Panc1 (cell line): ENCODE measurements at regions not wholly inside any gene's neighbourhood (a gene's known extent, or its start where the extent isn't known, plus 50 kb on each side); places are given as distances from the start of the nearest gene placed in this dataset.

Experiments
- ATAC-seq: fragments of 200-7000 bp; cut with Tn5 transposase; 2 replicates; pipeline ENCODE4 v1.9.1; 2020; ENCODE audit warnings: mild to moderate bottlenecking, moderate library complexity
- BruUV-seq: library from RNA; stranded (reverse); fragments of 400-500 nt; replicated peaks from 2 replicates; lab custom pipeline; 2021; lab: Mats Ljungman, UMichigan
- CTCF ChIA-PET: fragments of 300-600 bp; sonication (Branson Sonifier 250); formaldehyde crosslinking; loops from one replicate; lab custom pipeline; 2022; ENCODE audit warnings: antibody characterized with exemption; lab: Charles Lee
- POLR2A ChIA-PET: fragments of 300-600 bp; sonication (Branson Sonifier 250); formaldehyde crosslinking; loops from one replicate; lab custom pipeline; 2022; ENCODE audit warnings: antibody characterized with exemption; lab: Charles Lee
- DNase-seq: peaks from one replicate; pipeline ENCODE4 v3.0.0-alpha.2; 2010; ENCODE audit warnings: low read depth, low spot score
- H3K27ac ChIP-seq: 2 replicates; pipeline ENCODE4 v1.5.1; 2011; ENCODE audit warnings: mild to moderate bottlenecking, low read length, inconsistent platforms
- H3K27me3 ChIP-seq: fragments of 200-500 bp; sonication (Bioruptor generic); 2 replicates; pipeline ENCODE4 v1.6.0; 2014; ENCODE audit warnings: low read length, inconsistent platforms; ENCODE audit not compliant: control insufficient read depth, insufficient read depth
- H3K36me3 ChIP-seq: fragments of 200-500 bp; sonication (Bioruptor generic); 2 replicates; pipeline ENCODE4 v1.5.1; 2014; ENCODE audit warnings: inconsistent platforms, mild to moderate bottlenecking, low read length, moderate library complexity; ENCODE audit not compliant: control insufficient read depth, insufficient read depth
- H3K4me1 ChIP-seq: 2 replicates; pipeline ENCODE4 v1.5.1; 2011; ENCODE audit warnings: inconsistent platforms, mild to moderate bottlenecking, low read length, moderate library complexity; ENCODE audit not compliant: control insufficient read depth, insufficient read depth
- H3K4me3 ChIP-seq, 2 experiments: 2 replicates each; pipeline ENCODE4 v1.5.1; 2011 to 2012; ENCODE audit warnings: low read depth in 2 of 2, low read length in 2 of 2, mild to moderate bottlenecking in 2 of 2, inconsistent platforms in 1 of 2, moderate library complexity in 1 of 2
- H3K9me3 ChIP-seq: fragments of 200-500 bp; sonication (Bioruptor generic); 2 replicates; pipeline ENCODE4 v1.5.1; 2014; ENCODE audit warnings: low read depth, mild to moderate bottlenecking, inconsistent platforms, low read length, moderate library complexity; ENCODE audit not compliant: control insufficient read depth, insufficient read depth
- POLR2AphosphoS5 ChIP-seq: IDR thresholded peaks from 2 replicates; pipeline ENCODE4 v1.6.1; 2012; ENCODE audit warnings: mild to moderate bottlenecking, low read depth, low read length, moderate library complexity
- SIN3A ChIP-seq: IDR thresholded peaks from 2 replicates; pipeline ENCODE4 v1.6.1; 2012; ENCODE audit warnings: low read depth, mild to moderate bottlenecking, low read length, moderate library complexity, borderline replicate concordance; ENCODE audit not compliant: insufficient read depth
- TCF7L2 ChIP-seq: IDR thresholded peaks from 2 replicates; pipeline ENCODE4 v1.6.1; 2011; ENCODE audit warnings: mild to moderate bottlenecking, low read depth, low read length, inconsistent platforms
- in situ Hi-C: cut with HindIII; loops from 2 replicates; pipeline ENCODE4 v1.10.0; 2016; ENCODE audit warnings: low sequenced_read_pairs, low pct_unique_long_range_greater_than_20kb
- intact Hi-C: fragments of 100-400 bp; cut with micrococcal nuclease; formaldehyde crosslinking; loops from one replicate; pipeline ENCODE4 v1.10.0; 2022; ENCODE audit not compliant: unreplicated experiment
- TF ChIP-seq, protein P1 (sequence below): fragments of 450-650 bp; IDR thresholded peaks from 2 replicates; pipeline ENCODE4 v1.5.1; 2017; ENCODE audit warnings: mild to moderate bottlenecking
- TF ChIP-seq, protein P2 (sequence below), 2 experiments: IDR thresholded peaks; 2 replicates each; pipeline ENCODE4 v1.6.1; 2011 to 2012; ENCODE audit warnings: low read depth in 2 of 2, control low read depth in 1 of 2, low read length in 1 of 2, mild to moderate bottlenecking in 1 of 2, moderate library complexity in 1 of 2; ENCODE audit not compliant: insufficient read depth in 1 of 2

DNA sequence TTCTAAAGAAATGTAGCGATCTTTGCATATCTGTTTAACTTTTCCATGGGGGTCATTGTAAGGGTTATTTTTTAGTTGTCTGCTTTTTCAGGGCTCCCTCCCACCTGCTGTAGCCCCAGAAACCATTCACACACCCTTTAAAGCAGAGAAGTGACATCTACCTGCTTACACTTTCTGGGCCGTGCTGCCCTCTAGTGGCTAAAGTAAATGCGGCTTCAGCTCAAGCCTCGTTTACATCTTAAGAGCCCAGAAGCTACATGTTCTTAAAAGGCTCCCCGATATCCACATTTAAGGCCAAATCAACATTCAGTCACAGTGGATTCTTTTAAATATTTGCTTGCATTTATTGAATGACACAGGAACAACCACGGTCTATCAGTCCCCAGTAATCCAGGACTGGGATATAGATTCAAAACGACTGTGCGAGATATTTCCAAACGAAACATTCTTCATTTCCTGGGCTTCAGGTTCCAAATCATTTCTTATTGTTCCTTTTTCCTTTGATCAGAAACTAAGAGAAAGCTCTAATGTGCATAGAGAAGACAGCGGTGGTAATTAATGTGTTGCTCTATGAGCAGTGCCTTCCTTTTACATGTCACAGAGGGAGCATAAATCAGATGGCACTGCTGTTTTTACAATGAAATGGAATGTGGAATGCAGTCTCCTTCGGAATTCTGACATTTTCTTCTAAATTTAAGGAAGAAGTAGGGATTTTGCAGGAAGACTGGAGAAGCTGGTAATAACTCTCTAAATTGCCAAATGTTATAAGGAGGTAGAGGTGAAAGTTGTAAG lies 119.9 kb downstream of the RASGEF1B start:
- intact Hi-C loops: loop anchor here (1.0 to 5.0 kb wide), 2 partner anchors 283 to 995 kb away; no protein-coding TSS in a partner anchor
- H3K36me3 ChIP-seq: no peaks in the 10 kb centered on the region
- H3K27me3 ChIP-seq: no peaks in the 10 kb centered on the region
- BruUV-seq: no TSS peak
- DNase-seq: peak; percentile 43
- no peak for TF ChIP-seq TCF7L2
- TF ChIP-seq, protein P1, sequence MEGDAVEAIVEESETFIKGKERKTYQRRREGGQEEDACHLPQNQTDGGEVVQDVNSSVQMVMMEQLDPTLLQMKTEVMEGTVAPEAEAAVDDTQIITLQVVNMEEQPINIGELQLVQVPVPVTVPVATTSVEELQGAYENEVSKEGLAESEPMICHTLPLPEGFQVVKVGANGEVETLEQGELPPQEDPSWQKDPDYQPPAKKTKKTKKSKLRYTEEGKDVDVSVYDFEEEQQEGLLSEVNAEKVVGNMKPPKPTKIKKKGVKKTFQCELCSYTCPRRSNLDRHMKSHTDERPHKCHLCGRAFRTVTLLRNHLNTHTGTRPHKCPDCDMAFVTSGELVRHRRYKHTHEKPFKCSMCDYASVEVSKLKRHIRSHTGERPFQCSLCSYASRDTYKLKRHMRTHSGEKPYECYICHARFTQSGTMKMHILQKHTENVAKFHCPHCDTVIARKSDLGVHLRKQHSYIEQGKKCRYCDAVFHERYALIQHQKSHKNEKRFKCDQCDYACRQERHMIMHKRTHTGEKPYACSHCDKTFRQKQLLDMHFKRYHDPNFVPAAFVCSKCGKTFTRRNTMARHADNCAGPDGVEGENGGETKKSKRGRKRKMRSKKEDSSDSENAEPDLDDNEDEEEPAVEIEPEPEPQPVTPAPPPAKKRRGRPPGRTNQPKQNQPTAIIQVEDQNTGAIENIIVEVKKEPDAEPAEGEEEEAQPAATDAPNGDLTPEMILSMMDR: peak; percentile 84
- no peaks in the 10 kb centered on the region for H3K4me1 ChIP-seq
- no peak overlapping the region for H3K27ac ChIP-seq
- ChIA-PET POLR2A (no interaction called here), CTCF (interaction anchor here (0.5 to 1.9 kb wide), 6 partner anchors 35 to 1138 kb away, joined by 3 to 12 read pairs (median 4); no protein-coding TSS in a partner anchor)
- ATAC-seq: peak; percentile 80
- no peaks in the 10 kb centered on the region for H3K9me3 ChIP-seq
- no peak overlapping the region for H3K4me3 ChIP-seq
- in situ Hi-C loops: no loop called here

DNA sequence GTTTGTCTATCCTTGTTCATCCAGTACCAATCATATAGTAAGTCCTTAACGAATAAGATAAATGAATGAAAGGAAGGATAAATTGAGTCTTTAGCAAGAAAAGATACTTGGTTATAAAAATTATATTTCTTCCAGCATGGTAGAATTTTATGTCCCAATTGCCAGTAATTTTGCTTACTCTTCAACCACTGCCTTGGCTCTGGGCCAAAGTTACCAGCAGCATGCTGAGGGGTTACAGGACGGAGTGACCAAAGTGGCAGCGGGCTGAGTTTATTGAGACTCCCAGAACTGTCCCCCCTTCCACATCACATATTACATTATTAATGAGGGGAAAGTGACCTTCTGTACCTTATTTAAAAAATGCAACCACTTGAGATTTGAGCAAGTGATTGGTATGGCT lies 121.7 kb downstream of the RASGEF1B start:
- no TSS peak for BruUV-seq
- intact Hi-C loops: loop anchor here (5.0 kb wide), 1 partner anchor 993 kb away; no protein-coding TSS in a partner anchor
- Histone ChIP-seq H3K36me3 (no peaks in the 10 kb centered on the region), H3K27ac (no peak overlapping the region), H3K4me3 (no peak overlapping the region), H3K9me3 (no peaks in the 10 kb centered on the region), H3K4me1 (no peaks in the 10 kb centered on the region), H3K27me3 (no peaks in the 10 kb centered on the region)
- DNase-seq (no peak), ATAC-seq (no peak)
- ChIA-PET POLR2A (no interaction called here), CTCF (no interaction called here)
- TF ChIP-seq, protein P1: no peak
- TF ChIP-seq, protein P2, sequence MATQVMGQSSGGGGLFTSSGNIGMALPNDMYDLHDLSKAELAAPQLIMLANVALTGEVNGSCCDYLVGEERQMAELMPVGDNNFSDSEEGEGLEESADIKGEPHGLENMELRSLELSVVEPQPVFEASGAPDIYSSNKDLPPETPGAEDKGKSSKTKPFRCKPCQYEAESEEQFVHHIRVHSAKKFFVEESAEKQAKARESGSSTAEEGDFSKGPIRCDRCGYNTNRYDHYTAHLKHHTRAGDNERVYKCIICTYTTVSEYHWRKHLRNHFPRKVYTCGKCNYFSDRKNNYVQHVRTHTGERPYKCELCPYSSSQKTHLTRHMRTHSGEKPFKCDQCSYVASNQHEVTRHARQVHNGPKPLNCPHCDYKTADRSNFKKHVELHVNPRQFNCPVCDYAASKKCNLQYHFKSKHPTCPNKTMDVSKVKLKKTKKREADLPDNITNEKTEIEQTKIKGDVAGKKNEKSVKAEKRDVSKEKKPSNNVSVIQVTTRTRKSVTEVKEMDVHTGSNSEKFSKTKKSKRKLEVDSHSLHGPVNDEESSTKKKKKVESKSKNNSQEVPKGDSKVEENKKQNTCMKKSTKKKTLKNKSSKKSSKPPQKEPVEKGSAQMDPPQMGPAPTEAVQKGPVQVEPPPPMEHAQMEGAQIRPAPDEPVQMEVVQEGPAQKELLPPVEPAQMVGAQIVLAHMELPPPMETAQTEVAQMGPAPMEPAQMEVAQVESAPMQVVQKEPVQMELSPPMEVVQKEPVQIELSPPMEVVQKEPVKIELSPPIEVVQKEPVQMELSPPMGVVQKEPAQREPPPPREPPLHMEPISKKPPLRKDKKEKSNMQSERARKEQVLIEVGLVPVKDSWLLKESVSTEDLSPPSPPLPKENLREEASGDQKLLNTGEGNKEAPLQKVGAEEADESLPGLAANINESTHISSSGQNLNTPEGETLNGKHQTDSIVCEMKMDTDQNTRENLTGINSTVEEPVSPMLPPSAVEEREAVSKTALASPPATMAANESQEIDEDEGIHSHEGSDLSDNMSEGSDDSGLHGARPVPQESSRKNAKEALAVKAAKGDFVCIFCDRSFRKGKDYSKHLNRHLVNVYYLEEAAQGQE (IDR thresholded peaks at IDR 0.05; ENCODE audit: insufficient read depth in 1 of 2, low read depth in 2 of 2, low read length in 1 of 2): no peak
- TF ChIP-seq SIN3A (no peak), POLR2AphosphoS5 (no peak), TCF7L2 (no peak)
- in situ Hi-C loops: no loop called here
